ENCODE measurements at regions not wholly inside any gene's neighbourhood (a gene's known extent, or its start where the extent isn't known, plus 50 kb on each side); places are given as distances from the start of the nearest gene placed in this dataset.

DNA sequence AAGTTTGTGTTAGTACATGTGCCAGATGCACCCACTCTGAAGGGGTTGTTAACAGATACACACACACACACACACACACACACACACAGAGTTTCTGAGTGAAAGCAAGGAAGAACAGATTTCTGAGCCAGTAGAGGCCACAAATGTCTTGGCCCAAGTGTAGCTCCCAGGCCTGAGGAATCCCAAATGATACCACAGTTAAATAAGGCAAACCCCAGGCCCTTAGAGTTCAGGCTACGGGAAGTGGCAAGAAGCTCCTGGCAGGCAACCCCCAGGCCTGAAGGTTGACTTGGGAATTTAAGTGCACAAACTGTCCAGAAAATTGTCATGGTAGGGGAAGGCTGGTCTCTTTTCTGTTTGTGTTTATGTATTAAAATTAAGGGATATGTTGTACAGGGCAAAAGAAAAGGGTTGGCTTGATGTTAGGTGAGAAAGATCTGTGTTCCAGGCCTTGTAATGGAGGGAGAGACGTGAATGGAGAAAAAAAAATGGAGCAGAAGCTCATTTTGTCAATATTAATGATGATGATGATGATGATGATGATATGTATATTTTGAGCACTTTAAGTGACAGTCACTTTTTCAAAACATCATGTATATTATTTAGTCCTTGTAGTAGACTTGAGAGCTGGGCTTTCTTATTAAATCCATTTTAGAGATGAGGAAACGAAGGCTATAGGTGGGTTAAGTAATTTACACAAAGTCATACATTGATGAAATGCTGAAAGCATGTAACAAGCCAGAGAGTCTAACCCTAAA is 317.0 kb upstream of the JAG1 start:
- DNase-seq (ENCODE audit: low spot score): no peak

DNA sequence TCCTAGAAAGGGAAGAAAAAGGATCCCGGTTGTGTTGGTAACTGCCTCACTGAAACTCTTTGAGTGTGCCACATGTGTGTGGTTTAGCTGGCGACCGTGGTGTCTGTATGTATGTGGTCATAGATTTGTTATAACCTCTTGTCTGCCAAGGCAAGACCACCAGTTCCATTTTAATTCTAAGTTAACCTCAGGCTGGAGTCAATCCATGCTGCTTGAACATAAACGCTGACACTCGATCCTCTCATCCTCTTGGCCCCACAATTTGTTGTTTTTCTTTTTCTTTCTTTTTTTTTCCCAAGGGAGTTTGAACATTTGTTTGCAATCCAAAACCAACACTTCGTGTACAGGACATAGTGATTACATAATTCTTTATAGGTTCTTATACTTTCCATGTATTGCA is 318.9 kb upstream of the JAG1 start:
- no peak for DNase-seq (ENCODE audit: low spot score)

DNA sequence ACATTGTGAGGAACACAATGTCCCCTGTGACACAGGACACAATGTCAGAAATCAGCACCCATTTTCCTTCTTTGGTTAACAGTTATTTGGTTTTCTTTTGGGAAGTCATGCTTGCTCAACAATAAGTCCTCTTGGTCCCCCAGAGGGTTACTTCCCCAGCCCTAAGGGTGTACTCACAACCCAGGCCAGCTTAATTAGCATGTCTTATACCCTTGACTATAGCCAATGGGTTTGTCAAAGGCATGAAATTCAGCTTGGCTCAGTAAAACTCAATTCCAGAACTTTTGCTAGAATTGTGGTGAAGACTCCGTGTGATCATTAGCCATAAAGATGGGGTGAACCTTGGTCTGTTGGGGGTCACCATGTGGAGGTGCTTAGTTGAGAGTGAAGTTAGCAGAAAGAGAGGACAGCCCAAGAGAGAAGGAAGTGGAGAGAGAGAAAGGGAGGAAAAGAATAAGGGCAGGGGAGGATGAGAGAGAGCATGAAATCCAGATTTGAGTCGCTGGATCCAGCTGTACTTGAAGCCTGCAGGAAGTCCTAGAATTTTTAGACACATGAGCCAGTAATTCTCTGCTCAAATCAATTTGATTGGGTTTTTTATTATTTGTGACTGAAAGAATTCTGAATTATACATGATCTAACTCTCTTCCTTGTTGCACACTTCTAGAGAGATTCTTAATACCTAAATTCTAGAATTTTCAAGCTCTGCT is 321.3 kb upstream of the JAG1 start:
- no peak for DNase-seq (ENCODE audit: low spot score)

DNA sequence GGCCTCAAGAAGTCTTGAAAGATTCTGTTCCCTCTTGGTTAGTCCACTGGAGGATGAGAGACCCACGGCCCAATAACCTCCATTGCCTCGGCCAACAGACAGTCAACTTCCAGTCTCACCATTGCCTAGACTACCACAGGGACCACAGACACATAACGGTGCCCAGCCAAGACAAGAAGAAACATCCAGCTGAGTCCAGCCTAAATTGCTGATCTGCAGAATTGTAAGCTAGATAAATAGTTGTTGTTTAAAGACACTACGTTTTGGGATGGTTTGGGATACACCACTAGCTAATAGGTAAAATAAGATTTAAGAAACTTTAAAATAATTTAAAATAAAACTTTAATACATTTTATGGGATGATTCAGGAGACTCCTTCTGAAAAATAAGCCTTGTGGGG is 324.7 kb upstream of the JAG1 start:
- no peak for DNase-seq (ENCODE audit: low spot score)

DNA sequence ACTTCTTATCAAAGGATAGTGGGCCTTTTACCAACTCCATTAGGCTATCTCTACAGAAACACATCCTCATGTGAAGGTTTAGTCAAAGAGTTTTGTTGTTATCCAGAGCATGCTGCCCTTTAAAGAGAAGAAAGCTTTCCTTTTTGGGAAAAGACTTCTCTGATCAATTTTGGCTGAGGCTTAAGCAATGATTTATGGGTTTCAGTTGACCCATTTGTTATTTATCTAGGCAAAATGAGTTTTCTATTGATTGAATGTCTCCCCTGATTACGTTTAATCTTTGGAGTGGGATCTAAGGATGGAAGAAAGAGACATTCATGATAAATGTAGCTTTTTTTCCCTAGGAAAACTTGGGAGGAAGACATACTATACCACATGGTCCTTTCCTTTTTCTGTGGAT is 326.6 kb upstream of the JAG1 start:
- DNase-seq (ENCODE audit: low spot score): no peak

DNA sequence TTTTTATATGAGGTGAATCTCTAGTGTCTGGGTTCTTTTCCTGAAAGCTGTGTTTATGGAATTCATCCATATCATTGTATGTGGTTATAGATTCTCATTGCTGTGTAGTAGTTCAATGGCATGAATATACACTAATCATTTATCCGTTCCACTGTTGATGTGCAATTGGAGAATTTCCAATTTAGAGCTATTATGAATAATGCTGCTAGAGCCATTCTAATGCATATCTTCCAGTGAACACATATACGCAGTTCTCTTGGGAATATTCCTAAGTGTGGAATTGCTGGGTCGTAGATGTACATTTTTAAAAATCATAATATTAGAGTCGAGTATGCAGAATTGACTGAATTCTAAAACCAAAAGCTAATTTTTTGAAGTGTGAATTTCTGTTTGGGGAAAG is 327.5 kb upstream of the JAG1 start:
- DNase-seq (ENCODE audit: low spot score): no peak

DNA sequence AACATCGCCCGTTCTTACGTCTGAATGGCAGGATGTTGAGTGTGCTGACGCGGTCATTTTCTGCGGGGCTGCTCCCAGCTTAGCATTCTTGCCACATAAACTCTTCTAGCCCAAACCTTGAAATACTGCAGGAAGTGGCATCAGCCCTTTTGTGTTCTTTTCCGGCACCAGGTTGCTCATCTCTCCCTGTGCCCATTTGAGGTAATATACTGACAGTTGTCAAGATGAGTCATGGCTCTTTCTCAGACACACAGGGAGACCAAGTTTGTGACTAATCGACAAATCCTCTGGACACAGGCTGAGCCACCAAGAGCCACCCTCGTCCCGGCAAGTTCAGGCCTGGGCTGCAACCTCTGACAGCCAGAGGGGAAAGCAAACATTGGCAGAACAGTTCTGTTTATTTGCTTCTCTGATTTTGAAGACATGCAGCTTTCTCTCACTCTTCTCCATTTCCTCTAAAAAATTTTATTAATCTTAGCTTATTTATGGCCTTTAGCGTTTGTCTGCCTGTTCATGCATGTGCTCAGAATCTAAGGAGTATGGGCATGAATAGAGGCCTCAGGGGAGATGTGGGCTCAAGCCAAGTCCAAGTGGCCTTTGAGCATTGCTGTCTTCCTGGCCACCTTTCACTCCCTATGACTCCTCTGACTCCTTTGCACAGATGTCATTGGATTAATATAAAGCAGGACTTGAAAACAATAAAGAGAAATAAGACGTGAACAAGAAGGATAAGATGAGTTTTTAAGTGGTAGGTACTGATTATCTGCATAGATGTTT is 328.2 kb upstream of the JAG1 start:
- DNase-seq (ENCODE audit: low spot score): peak; percentile 94

DNA sequence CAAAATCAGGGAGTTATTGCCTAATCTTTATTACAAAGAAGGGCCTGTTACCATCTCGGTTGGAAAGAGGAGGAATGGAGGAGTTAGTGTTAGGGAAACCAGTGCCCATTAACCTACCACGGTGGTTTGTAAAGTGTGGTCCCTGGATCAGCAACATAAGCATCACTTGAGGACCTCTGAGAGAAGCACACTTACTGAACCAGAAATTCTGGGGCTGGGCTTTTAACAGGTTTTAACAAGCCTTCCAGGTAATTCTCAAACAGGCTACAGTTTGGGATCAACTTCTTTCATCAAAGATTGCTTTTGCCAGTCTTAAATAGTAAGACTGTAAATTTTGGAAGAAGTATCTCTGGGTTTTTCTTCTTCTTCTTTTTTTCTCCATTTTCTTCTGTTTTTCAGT is 329.5 kb upstream of the JAG1 start:
- no peak for DNase-seq (ENCODE audit: low spot score)

DNA sequence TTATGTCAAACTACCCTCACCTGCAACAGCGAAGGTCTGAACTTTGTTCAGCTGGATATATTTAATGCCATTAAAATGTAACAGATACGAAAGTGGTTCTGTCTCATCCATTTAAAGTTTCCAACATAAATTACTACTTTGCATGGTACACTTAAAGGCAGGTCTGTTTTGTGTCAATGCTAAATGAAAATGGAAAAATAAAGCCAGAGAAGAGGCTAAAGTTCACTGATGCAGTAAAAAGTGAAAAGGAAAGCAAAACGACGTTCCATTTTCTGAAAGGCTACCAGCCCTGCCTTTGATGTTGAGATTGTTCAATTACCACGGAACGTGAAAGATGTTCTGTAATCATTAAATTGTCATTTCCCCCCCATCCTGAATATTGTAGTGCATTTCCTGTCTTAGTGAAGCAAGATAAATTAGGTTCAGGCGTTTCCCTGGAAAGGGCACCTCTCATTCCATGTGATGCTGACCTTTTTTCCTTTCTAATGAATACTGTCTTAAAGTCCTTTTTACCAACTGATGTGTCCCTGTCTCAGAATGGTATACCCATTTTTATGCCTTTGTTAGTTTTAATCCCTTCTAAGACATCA is 334.7 kb upstream of the JAG1 start:
- DNase-seq (ENCODE audit: low spot score): no peak

DNA sequence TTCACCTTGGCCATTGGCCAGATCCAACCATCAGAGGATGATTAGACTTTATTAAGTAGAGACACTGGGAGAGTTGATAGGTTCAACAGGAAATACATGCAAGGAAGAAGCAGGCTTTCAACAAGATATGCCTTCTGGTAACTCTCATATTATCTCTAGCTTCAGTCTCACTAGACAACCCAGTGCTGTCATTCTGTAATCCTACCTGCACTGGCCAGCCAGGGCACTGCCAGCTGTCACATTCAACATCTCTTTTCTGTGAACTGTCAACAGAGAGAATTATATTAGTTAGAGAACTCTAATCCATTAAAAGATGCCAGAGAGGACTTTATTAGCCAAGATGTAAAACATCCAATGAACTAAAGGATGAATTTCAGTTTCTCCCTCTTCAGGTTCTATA is 337.9 kb upstream of the JAG1 start:
- DNase-seq (ENCODE audit: low spot score): no peak

DNA sequence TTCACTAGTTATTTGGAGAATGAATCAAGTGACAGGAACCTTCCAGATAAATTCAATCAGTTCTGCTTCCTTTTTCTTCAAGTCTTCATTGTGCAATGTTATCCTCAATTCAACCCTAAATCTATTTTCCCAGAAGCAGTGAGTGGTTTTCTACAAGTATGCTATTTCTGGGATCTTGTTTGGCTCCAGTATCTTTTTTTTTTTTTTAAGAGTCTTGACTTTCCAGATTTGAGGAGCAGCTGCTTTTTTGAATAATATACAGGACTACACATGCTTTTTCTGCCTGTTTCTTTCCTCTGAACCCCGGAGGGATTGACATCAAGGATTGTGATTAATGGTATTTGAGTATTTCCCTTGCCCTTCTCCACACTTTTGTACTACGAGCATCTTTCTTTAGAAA is 339.2 kb upstream of the JAG1 start:
- no peak for DNase-seq (ENCODE audit: low spot score)

DNA sequence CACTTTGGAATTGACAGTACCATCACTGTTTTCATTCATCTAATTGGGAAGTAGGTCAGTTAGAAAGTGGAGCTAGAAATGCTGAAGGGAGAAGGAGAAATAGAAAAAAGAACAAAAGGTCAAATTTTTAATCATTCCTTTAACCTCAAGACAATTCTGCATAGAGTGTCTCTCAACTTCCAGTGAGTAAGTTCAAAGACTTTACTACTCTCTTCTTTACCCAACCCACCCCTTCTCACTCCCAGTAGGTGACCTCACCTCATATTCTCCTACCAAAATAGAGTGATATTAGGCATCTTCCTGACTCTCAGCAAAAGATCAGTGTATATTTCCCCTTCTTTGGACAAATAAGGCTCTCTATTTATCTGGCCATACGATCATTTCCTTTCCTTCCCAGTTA is 340.0 kb upstream of the JAG1 start:
- DNase-seq (ENCODE audit: low spot score): no peak

DNA sequence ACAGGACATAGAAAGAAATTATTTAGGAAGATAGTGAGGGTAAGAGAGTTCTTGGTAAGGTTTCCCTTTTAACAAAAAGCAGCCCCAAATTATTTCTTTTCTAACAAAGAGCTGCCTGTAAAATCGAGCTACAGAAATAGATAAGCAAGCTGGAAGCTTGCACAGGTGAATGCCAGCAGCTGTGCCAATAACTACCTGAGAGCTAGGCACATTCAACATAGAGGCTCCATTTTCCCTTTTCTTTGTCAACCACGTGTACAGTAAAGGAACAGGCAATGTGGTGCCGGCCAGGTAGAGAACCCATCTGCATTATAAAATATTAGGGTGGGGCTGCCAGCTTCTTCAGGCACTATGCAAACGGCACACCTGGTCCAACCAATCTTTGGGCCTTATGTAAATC is 341.6 kb upstream of the JAG1 start:
- DNase-seq (ENCODE audit: low spot score): peak; percentile 6

DNA sequence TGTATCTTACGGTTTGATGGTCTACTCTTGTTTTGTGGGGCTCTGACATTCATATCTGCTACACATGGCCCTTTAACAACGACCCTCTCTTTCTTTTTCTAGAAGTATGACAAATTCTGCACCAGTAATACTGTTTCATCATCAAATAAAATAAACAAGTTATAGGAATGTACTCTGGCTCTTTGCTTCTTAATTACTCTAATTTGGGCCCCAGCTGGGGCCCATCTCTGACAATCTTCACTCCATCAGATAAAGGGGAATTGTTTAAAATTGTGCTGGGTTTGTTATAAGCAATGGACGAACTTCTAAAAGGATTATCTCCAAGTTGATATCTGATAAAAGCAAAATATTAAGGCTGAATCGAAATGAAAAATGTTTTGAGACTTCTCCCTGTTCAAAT is 343.6 kb upstream of the JAG1 start:
- no peak for DNase-seq (ENCODE audit: low spot score)

DNA sequence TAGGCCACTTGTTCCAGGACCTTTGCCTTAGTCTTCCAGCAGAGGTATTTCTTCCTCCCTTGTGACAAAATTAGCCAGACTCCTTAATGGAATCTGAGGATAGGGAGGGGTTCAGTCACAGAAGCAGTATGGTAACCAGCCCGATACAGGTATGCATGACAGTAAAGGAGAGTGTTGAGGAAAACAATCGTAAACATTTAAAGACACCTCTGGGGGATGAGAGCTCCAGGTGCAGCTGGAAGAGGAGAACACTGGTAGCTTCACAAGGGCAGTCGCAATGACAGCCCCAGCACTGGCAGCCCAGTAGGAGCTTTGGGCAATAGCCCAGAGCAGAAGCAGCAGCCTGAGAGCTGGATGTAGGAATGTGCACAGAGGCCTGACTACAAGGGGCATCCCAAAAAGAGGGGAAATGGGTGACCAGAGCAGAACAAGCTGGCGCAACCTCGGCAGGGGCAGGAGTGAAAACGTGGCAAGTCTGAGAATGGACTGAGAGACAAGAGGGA is 344.9 kb upstream of the JAG1 start:
- DNase-seq (ENCODE audit: low spot score): no peak

DNA sequence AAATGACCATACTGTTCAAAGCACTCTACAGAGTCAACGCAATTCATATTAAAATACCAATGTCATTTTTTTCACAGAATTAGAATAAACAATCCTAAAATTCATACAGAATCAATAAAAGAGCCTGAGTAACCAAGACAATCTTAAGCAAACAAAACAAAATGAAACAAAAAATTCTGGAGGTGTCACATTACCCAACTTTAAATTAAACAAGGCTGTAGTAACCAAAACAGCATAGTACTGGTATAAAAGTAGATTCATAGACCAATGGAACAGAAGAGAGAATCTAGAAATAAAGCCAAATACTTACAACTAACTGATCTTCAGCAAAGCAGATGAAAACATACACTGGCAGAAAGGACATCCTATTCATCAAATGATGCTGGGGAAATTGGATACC is 346.9 kb upstream of the JAG1 start:
- no peak for DNase-seq (ENCODE audit: low spot score)

DNA sequence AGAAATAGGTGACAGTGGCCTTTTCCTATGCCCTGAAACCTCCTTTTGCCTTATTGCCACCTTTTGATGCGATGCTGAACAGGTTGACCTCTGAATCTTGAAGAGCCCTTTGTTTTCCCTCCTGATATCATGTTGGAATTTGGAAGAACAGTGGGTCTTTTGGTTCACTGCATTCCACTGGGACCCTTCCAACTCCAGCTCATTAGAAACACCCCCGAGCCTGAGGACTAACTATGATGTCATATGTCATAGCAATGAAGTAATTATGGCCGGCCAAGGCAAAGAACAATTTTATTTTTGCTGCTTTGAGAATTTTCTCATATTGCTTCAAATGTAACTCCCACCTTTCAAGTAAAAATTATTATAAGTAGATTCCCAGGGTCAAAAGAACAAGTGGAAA is 353.4 kb upstream of the JAG1 start:
- DNase-seq (ENCODE audit: low spot score): no peak

DNA sequence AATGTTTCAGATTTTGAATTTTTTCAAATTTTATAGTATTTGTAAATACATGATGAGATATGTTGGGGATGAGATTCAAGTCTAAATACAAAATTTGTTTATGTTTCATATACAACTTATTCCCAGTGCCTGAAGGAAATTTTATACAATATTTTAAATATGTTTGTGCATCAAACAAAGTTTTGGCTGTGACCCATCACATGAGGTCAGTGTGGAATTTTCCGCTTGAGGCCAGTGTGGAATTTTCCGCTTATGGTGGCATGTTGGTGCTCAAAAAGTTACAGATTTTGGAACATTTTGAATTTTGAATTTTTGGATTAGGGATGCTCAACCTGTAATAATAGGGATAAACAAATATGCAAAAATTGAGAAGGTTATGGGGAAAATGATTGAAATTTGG is 356.6 kb upstream of the JAG1 start:
- no peak for DNase-seq (ENCODE audit: low spot score)

DNA sequence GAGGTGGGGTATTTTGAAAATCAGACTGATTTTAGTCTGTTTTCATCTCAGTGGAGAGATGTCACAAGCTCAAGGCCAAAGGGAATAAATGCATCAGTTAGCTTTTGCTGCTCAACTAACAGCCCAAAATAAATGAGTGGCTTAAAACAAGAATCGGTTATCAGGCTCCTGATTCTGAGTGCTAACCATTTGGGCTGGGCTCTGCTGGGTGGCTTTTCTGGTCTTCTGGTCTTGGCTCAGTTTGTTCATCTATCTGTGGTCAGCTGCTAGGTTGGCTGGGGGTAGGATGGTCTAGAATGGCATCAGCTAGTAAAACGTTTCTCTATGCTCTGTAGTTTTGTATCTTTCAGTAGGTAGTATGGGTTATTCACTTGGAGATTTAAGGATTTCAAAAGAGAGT is 357.5 kb upstream of the JAG1 start:
- DNase-seq (ENCODE audit: low spot score): no peak

DNA sequence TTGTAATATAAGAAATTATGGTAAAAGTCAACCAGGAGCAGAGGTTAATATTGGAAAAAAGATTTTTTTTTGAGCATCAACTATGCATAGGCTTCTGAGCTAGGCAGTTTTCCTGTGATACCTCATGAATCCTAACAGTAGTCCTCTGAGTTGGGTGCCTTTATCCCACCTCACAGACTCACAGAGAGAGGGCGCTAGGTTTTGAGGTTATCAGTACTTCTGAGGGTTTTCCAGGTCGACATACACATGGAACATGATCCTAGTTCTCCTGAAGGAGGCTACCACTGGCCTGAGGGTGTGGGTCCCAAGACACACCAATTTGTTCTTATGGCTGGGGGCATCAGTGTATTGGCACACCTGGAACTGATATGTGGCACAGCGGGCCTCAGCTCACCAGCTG is 358.8 kb upstream of the JAG1 start:
- DNase-seq (ENCODE audit: low spot score): no peak

DNA sequence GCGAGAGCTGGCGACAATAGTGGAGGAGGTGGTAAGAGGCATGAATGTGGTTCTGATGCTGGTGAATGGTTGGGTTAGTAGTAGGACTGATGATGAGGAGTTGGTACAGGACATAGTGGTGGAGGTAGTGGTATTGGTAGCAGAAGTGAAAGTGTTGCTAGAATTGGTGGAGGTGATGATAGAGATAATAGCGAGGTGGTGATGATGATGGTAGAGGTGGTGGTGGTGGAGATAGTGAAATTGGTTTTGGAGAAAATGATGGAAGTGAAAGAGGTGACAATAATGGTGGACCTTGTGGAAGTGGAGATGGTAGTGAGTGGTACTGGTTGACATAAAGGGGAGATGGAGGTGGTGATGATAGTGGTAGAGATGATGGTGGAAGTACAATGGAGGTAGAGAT is 360.2 kb upstream of the JAG1 start:
- DNase-seq (ENCODE audit: low spot score): no peak

DNA sequence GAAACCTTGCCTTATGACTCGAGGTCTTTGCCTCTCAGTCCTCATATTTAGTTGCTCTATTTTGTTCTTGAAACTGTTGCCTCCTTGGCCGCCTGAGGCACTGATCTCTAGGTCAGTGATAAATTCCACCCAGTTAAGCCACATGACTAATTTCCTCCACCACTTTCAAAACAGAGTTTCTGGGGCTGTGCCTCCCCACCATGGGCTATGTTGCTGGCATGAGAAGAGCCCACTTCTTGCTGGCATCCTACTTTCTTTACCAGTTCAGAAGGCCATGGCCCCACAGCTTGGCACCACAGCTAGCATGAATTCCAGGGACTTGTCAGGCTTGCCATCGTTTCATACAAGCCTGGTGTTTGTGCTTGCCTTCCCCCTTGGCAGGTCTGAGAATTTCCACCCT is 361.4 kb upstream of the JAG1 start:
- no peak for DNase-seq (ENCODE audit: low spot score)

DNA sequence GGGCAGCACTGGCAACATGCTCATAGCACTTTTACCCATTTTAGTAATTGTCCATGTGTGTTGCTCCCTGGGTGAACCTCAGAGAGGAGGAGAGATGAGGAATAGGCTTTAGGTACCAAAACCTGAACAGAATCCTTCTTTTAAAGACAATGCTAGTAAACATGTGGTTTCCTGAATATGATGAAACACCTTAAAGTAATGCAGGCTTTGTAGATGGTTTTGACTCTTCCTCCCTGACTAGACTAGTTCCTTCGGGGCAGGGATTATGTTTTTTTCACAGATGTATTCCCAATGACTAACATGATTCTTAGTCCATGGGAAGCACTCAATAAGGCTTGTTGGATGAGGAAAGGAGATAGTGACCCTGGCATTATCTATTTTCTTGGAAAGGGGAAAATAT is 367.6 kb upstream of the JAG1 start:
- no peak for DNase-seq (ENCODE audit: low spot score)

All from SW480 (cell line).